ENCODE measurements at regions not wholly inside any gene's neighbourhood (a gene's known extent, or its start where the extent isn't known, plus 50 kb on each side); places are given as distances from the start of the nearest gene placed in this dataset.

GRCh38 chr5:33339413-33339812 lies 101.4 kb upstream of the TARS1 start:
- no peaks in the 10 kb centered on the region for H3K36me3 ChIP-seq (ENCODE audit: control insufficient read depth, insufficient read depth, low read length)
- H3K4me1 ChIP-seq (ENCODE audit: control insufficient read depth, insufficient read depth, low read length) = no peaks in the 10 kb centered on the region
- Mint-ChIP-seq H3K27ac (no peak overlapping the region), H3K9me3 (peaks cover 0 to 3% of the 10 kb centered on the region in 2 donors), H3K4me1 (no peaks in the 10 kb centered on the region), H3K4me3 (no peak overlapping the region), H3K27me3 (ENCODE audit: low read depth in 2 of 2) (peaks cover 0 to 3% of the 10 kb centered on the region in 2 donors), H3K36me3 (no peaks in the 10 kb centered on the region)
- intact Hi-C loops (cut with micrococcal nuclease) = no loop called here
- no peak overlapping the region for H3K27ac ChIP-seq (ENCODE audit: low read length)
- H3K27me3 ChIP-seq (ENCODE audit: control insufficient read depth, insufficient read depth, low read length) = no peaks in the 10 kb centered on the region
- no peak for TF ChIP-seq CTCF (IDR thresholded peaks at IDR 0.05)
- no peaks in the 10 kb centered on the region for H3K9me3 ChIP-seq (ENCODE audit: control insufficient read depth, insufficient read depth, low read length)
- H3K4me3 ChIP-seq (ENCODE audit: low read length) = no peak overlapping the region
- ATAC-seq = no peak
- DNase-seq = no peak

GRCh38 chr5:33340195-33340594 lies 100.6 kb upstream of the TARS1 start:
- no CpG with 5 or more reads among the region's 3 CpGs for WGBS (ENCODE audit: insufficient coverage)
- no peaks in the 10 kb centered on the region for H3K36me3 Mint-ChIP-seq

GRCh38 chr5:33341351-33341750 lies 99.4 kb upstream of the TARS1 start:
- Mint-ChIP-seq H3K27me3 (ENCODE audit: low read depth in 2 of 2) (peaks cover 0 to 6% of the 10 kb centered on the region in 2 donors), H3K27ac (no peak overlapping the region), H3K9me3 (peaks cover 0 to 3% of the 10 kb centered on the region in 2 donors), H3K36me3 (no peaks in the 10 kb centered on the region), H3K4me1 (no peaks in the 10 kb centered on the region), H3K4me3 (no peak overlapping the region)
- no peak for TF ChIP-seq CTCF (IDR thresholded peaks at IDR 0.05)
- ATAC-seq (no peak), DNase-seq (no peak)
- H3K4me1 ChIP-seq (ENCODE audit: control insufficient read depth, insufficient read depth, low read length) = no peaks in the 10 kb centered on the region
- H3K4me3 ChIP-seq (ENCODE audit: low read length) = no peak overlapping the region
- H3K9me3 ChIP-seq (ENCODE audit: control insufficient read depth, insufficient read depth, low read length) = no peaks in the 10 kb centered on the region
- intact Hi-C loops (cut with micrococcal nuclease) = no loop called here
- no peak overlapping the region for H3K27ac ChIP-seq (ENCODE audit: low read length)
- no peaks in the 10 kb centered on the region for H3K27me3 ChIP-seq (ENCODE audit: control insufficient read depth, insufficient read depth, low read length)
- H3K36me3 ChIP-seq (ENCODE audit: control insufficient read depth, insufficient read depth, low read length) = no peaks in the 10 kb centered on the region
- 100% methylated on average over 1 of the region's 4 CpGs for WGBS (ENCODE audit: insufficient coverage)

More at GRCh38 chr5:33340195-33340594, 100.6 kb upstream of the TARS1 start:
- Histone ChIP-seq H3K27ac (ENCODE audit: low read length) (no peak overlapping the region), H3K4me1 (ENCODE audit: control insufficient read depth, insufficient read depth, low read length) (no peaks in the 10 kb centered on the region), H3K4me3 (ENCODE audit: low read length) (no peak overlapping the region), H3K9me3 (ENCODE audit: control insufficient read depth, insufficient read depth, low read length) (no peaks in the 10 kb centered on the region), H3K27me3 (ENCODE audit: control insufficient read depth, insufficient read depth, low read length) (no peaks in the 10 kb centered on the region), H3K36me3 (ENCODE audit: control insufficient read depth, insufficient read depth, low read length) (no peaks in the 10 kb centered on the region)
- intact Hi-C loops (cut with micrococcal nuclease) = no loop called here
- H3K27ac Mint-ChIP-seq = no peak overlapping the region
- H3K4me3 Mint-ChIP-seq = no peak overlapping the region
- DNase-seq = no peak
- H3K27me3 Mint-ChIP-seq (ENCODE audit: low read depth in 2 of 2) = peaks cover 0 to 3% of the 10 kb centered on the region in 2 donors
- H3K9me3 Mint-ChIP-seq = peaks cover 0 to 3% of the 10 kb centered on the region in 2 donors
- no peaks in the 10 kb centered on the region for H3K4me1 Mint-ChIP-seq
- ATAC-seq = no peak
- TF ChIP-seq CTCF (IDR thresholded peaks at IDR 0.05) = no peak

GRCh38 chr5:33343676-33344327 lies 97.0 kb upstream of the TARS1 start:
- no peaks in the 10 kb centered on the region for H3K9me3 ChIP-seq (ENCODE audit: control insufficient read depth, insufficient read depth, low read length)
- 88% methylated on average over 3 of the region's 3 CpGs for WGBS (ENCODE audit: insufficient coverage)
- Mint-ChIP-seq H3K27me3 (ENCODE audit: low read depth in 2 of 2) (peaks cover 0 to 6% of the 10 kb centered on the region in 2 donors), H3K36me3 (no peaks in the 10 kb centered on the region), H3K4me3 (no peak overlapping the region), H3K27ac (no peak overlapping the region), H3K4me1 (no peaks in the 10 kb centered on the region), H3K9me3 (peaks cover 0 to 3% of the 10 kb centered on the region in 2 donors)
- DNase-seq (no peak), ATAC-seq (no peak)
- H3K4me3 ChIP-seq (ENCODE audit: low read length) = no peak overlapping the region
- intact Hi-C loops (cut with micrococcal nuclease) = no loop called here
- H3K36me3 ChIP-seq (ENCODE audit: control insufficient read depth, insufficient read depth, low read length) = no peaks in the 10 kb centered on the region
- no peak for TF ChIP-seq CTCF (IDR thresholded peaks at IDR 0.05)
- no peaks in the 10 kb centered on the region for H3K4me1 ChIP-seq (ENCODE audit: control insufficient read depth, insufficient read depth, low read length)
- no peak overlapping the region for H3K27ac ChIP-seq (ENCODE audit: low read length)
- H3K27me3 ChIP-seq (ENCODE audit: control insufficient read depth, insufficient read depth, low read length) = no peaks in the 10 kb centered on the region

Measured in natural killer cell (primary cell).